ENCODE measurements at regions not wholly inside any gene's neighbourhood (a gene's known extent, or its start where the extent isn't known, plus 50 kb on each side); places are given as distances from the start of the nearest gene placed in this dataset.

GRCh38 chr1:212539737-212540430, 68.7 kb upstream of the ATF3 start:
- intact Hi-C loops (cut with micrococcal nuclease) = no loop called here

More at GRCh38 chr1:212539737-212540430, 68.7 kb upstream of the ATF3 start:
- DNase-seq (no peak), ATAC-seq (ENCODE audit: low read depth) (no peak)
- H4K20me1 ChIP-seq (ENCODE audit: control insufficient read depth, insufficient read depth, low read length, poor library complexity, severe bottlenecking) = no peaks in the 10 kb centered on the region
- H3K4me3 Mint-ChIP-seq = no peak overlapping the region
- no peak overlapping the region for H3K27ac ChIP-seq (ENCODE audit: low read length in 2 of 2)
- no peak overlapping the region for H3K27ac Mint-ChIP-seq
- no peaks in the 10 kb centered on the region for H3K9me3 Mint-ChIP-seq (ENCODE audit: insufficient read depth)
- H3K4me3 ChIP-seq (ENCODE audit: control extremely low read depth in 1 of 5, extremely low read depth in 1 of 5, insufficient read depth in 1 of 5, low read depth in 2 of 5, low read length in 4 of 5) = no peak overlapping the region
- peaks cover 3 to 11% (median 5%) of the 10 kb centered on the region in 3 donors for H3K9me3 ChIP-seq (ENCODE audit: control extremely low read depth in 1 of 3, control insufficient read depth in 2 of 3, insufficient read depth in 1 of 3, low read length in 2 of 3)
- ChIA-PET CTCF (interaction anchor here (1.1 kb wide), 1 partner anchor 84 kb away, joined by 3 read pairs; no protein-coding TSS in a partner anchor), POLR2A (no interaction called here)
- peaks cover 9 to 14% of the 10 kb centered on the region in 2 donors for H3K4me1 ChIP-seq (ENCODE audit: control insufficient read depth in 2 of 2, insufficient read depth in 2 of 2, low read length in 2 of 2)
- H3K4me1 Mint-ChIP-seq = peaks cover 6% of the 10 kb centered on the region
- no peaks in the 10 kb centered on the region for H3K36me3 ChIP-seq (replicated peaks in 1 of 2; ENCODE audit: control extremely low read depth in 1 of 2, control insufficient read depth in 1 of 2, extremely low read depth in 1 of 2, insufficient read depth in 2 of 2, low read length in 1 of 2)
- TF ChIP-seq EZH2 (IDR thresholded peaks at IDR 0.05; ENCODE audit: borderline replicate concordance, insufficient read depth, low read depth, low read length, poor library complexity, severe bottlenecking) (no peak), CTCF (IDR thresholded peaks at IDR 0.05) (no peak)
- peaks cover 8% of the 10 kb centered on the region for H3K27me3 Mint-ChIP-seq
- 98% methylated on average over 4 of the region's 6 CpGs for WGBS (ENCODE audit: insufficient coverage)
- H2AFZ ChIP-seq (ENCODE audit: insufficient read depth, low read depth, low read length, poor library complexity, severe bottlenecking) = no peak overlapping the region
- H3K79me2 ChIP-seq (ENCODE audit: control insufficient read depth, insufficient read depth, low read length) = no peaks in the 10 kb centered on the region
- no peak overlapping the region for H3K9ac ChIP-seq (ENCODE audit: low read length)
- no peaks in the 10 kb centered on the region for H3K27me3 ChIP-seq (replicated peaks in 1 of 4; ENCODE audit: control extremely low read depth in 1 of 4, control insufficient read depth in 3 of 4, insufficient read depth in 4 of 4, low read length in 3 of 4)
- no peak overlapping the region for H3K4me2 ChIP-seq (replicated peaks; ENCODE audit: low read depth, low read length, poor library complexity, severe bottlenecking)
